ENCODE measurements at regions not wholly inside any gene's neighbourhood (a gene's known extent, or its start where the extent isn't known, plus 50 kb on each side); places are given as distances from the start of the nearest gene placed in this dataset.

DNA sequence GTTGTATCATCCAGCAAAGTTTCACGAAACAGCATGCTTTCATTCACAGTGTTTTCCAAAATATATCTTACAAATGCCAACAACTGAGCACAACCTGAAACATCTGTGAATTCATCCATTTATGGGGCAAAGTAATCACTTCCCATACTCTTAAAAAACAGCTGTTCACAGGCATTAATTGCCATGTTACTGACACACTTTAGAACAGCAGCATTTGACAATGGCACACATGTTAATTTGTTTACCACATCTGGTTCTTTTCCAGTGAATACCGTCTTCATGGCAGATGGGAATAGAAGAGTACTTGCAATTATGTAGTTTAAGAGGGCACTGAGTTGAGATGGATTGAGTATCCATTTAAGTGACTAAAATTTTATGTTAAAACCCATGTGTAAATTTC lies 347.4 kb upstream of the LRP1B start:
- 11% methylated on average over 1 of the region's 2 CpGs for WGBS (ENCODE audit: insufficient coverage)

DNA sequence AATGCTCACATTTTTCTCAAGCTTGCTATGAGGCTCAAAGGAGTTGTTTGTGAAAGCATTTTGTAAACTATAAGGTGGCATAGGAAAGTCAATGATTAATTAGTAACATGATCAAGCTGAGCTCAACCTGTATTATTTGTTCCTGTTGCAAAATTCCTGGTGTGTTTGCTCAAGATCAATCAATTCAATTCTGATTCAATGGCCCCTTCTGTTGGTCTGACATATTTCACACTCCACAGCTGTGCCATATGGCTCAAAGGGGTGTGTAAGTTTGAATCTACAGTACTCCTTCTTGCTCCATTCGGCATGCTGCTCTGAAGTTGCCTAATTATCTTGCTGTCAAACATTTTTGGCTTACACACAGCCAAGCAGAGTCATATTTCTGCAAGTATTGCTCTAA lies 341.6 kb upstream of the LRP1B start:
- no peaks in the 10 kb centered on the region for H3K9me3 ChIP-seq (replicated peaks; ENCODE audit: control insufficient read depth, low read depth, low read length)
- no peaks in the 10 kb centered on the region for H3K4me1 ChIP-seq (ENCODE audit: control insufficient read depth, insufficient read depth, low read length)
- 33% methylated on average over 1 of the region's 1 CpG for WGBS (ENCODE audit: insufficient coverage)
- no peak overlapping the region for H3K4me3 ChIP-seq (ENCODE audit: low read length)
- no peak for DNase-seq
- no peaks in the 10 kb centered on the region for H3K27me3 ChIP-seq (ENCODE audit: control insufficient read depth, insufficient read depth, low read length)
- H3K36me3 ChIP-seq (ENCODE audit: control insufficient read depth, insufficient read depth, low read length), result no peaks in the 10 kb centered on the region
- no peak overlapping the region for H3K27ac ChIP-seq (ENCODE audit: low read length)

More for the DNA sequence above, 347.4 kb upstream of the LRP1B start:
- peak; percentile 61 for DNase-seq
- Histone ChIP-seq H3K27ac (ENCODE audit: low read length) (no peak overlapping the region), H3K9me3 (replicated peaks; ENCODE audit: control insufficient read depth, low read depth, low read length) (no peaks in the 10 kb centered on the region), H3K4me1 (ENCODE audit: control insufficient read depth, insufficient read depth, low read length) (no peaks in the 10 kb centered on the region), H3K27me3 (ENCODE audit: control insufficient read depth, insufficient read depth, low read length) (no peaks in the 10 kb centered on the region), H3K4me3 (ENCODE audit: low read length) (no peak overlapping the region), H3K36me3 (ENCODE audit: control insufficient read depth, insufficient read depth, low read length) (no peaks in the 10 kb centered on the region)

DNA sequence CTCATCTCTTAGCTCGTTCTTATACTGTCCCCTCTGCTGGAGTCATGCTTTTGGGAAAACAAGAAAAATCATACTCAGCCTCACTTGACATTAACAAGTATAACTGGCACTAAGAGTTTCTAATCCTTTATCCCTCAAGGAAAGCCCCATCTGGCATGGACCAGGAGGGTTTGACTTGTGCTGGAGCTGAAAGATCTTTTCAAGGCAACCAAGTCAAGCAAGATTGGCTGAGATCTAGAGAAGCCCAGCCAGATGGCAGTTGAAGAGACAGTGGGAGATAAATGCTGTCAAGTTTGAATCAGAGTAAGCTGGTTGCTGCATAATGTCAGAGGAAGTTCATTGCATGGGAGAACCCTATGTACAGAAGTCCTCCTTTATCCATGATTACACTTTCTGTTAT lies 336.5 kb upstream of the LRP1B start:
- Histone ChIP-seq H3K9me3 (replicated peaks; ENCODE audit: control insufficient read depth, low read depth, low read length) (no peaks in the 10 kb centered on the region), H3K27me3 (ENCODE audit: control insufficient read depth, insufficient read depth, low read length) (no peaks in the 10 kb centered on the region), H3K36me3 (ENCODE audit: control insufficient read depth, insufficient read depth, low read length) (no peaks in the 10 kb centered on the region), H3K27ac (ENCODE audit: low read length) (no peak overlapping the region), H3K4me3 (ENCODE audit: low read length) (no peak overlapping the region), H3K4me1 (ENCODE audit: control insufficient read depth, insufficient read depth, low read length) (no peaks in the 10 kb centered on the region)
- WGBS (ENCODE audit: insufficient coverage), result no CpG with 5 or more reads among the region's 1 CpG
- DNase-seq, result no peak

DNA sequence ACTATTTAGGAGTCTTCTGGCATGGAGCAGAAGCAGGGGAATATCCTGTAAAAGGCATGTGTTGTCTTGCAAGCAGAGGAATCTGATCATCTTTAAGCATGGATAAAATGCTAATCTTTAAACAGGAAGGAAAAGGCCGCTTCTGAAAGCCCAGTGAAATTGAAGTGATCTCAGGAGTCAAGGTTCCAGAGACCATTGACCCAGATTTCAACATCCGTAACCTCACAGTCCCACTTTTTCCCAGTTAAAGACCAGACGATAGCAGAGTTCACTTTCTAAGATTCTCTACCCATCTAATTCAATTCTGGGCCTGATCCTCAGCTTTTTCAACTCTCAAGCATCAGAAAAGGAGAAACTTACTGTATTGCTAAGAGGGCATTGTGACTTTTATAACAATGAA lies 332.2 kb upstream of the LRP1B start:
- no peak for DNase-seq
- WGBS (ENCODE audit: insufficient coverage), result 67% methylated on average over 1 of the region's 3 CpGs
- H3K4me3 ChIP-seq (ENCODE audit: low read length), result no peak overlapping the region
- no peaks in the 10 kb centered on the region for H3K4me1 ChIP-seq (ENCODE audit: control insufficient read depth, insufficient read depth, low read length)
- H3K27ac ChIP-seq (ENCODE audit: low read length), result no peak overlapping the region
- no peaks in the 10 kb centered on the region for H3K36me3 ChIP-seq (ENCODE audit: control insufficient read depth, insufficient read depth, low read length)
- no peaks in the 10 kb centered on the region for H3K9me3 ChIP-seq (replicated peaks; ENCODE audit: control insufficient read depth, low read depth, low read length)
- H3K27me3 ChIP-seq (ENCODE audit: control insufficient read depth, insufficient read depth, low read length), result no peaks in the 10 kb centered on the region

DNA sequence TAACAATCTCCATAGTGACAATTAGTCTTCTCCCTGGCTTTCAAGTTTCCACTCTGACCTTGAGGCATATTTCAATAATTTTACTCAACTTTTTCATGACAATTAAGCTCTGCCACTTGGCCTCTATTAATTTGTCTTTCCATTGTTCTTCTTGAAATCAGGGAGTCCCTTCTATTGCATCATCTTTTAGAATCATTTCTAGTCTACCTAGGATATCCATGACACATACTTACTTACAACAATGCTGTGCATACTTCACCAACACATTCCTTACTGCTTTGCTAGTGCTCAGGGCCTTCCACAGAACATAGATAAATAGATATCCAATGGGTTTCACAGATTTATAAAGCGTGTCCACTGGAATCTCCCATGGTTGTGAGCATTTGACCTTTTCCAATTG lies 331.5 kb upstream of the LRP1B start:
- WGBS (ENCODE audit: insufficient coverage), result 71% methylated on average over 1 of the region's 1 CpG
- H3K27ac ChIP-seq (ENCODE audit: low read length), result no peak overlapping the region
- no peak overlapping the region for H3K4me3 ChIP-seq (ENCODE audit: low read length)
- H3K36me3 ChIP-seq (ENCODE audit: control insufficient read depth, insufficient read depth, low read length), result no peaks in the 10 kb centered on the region
- no peaks in the 10 kb centered on the region for H3K9me3 ChIP-seq (replicated peaks; ENCODE audit: control insufficient read depth, low read depth, low read length)
- no peaks in the 10 kb centered on the region for H3K4me1 ChIP-seq (ENCODE audit: control insufficient read depth, insufficient read depth, low read length)
- no peaks in the 10 kb centered on the region for H3K27me3 ChIP-seq (ENCODE audit: control insufficient read depth, insufficient read depth, low read length)
- DNase-seq, result no peak

DNA sequence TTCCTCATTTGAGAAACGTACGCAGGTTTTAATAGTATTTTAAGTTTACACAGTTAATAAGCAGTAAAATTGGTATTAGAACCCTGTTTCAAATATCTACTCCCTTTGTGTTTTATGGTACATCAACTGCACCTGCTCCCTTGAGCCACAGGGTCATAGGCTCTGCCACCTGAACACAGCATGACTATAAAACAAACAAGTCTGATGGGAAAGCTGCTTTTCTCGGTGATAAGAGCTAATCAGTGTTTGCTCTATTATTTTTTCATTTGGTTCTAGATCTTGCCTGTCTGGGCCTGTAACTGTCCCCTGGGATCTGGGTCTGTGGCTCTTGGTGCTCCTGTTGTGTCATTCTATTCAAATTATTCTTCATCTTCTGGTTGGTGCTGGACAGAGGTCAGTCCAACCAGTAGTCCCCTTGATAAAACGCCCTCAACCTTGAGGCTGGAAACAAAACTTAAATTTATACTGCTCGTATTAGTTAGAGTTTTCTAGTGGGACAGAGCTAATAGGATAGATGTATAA lies 314.8 kb upstream of the LRP1B start:
- no peak for DNase-seq
- no peaks in the 10 kb centered on the region for H3K9me3 ChIP-seq (replicated peaks; ENCODE audit: control insufficient read depth, low read depth, low read length)
- H3K27ac ChIP-seq (ENCODE audit: low read length), result no peak overlapping the region
- no peaks in the 10 kb centered on the region for H3K36me3 ChIP-seq (ENCODE audit: control insufficient read depth, insufficient read depth, low read length)
- H3K4me3 ChIP-seq (ENCODE audit: low read length), result no peak overlapping the region
- no peaks in the 10 kb centered on the region for H3K4me1 ChIP-seq (ENCODE audit: control insufficient read depth, insufficient read depth, low read length)
- no peaks in the 10 kb centered on the region for H3K27me3 ChIP-seq (ENCODE audit: control insufficient read depth, insufficient read depth, low read length)
- WGBS (ENCODE audit: insufficient coverage), result 100% methylated on average over 1 of the region's 5 CpGs

DNA sequence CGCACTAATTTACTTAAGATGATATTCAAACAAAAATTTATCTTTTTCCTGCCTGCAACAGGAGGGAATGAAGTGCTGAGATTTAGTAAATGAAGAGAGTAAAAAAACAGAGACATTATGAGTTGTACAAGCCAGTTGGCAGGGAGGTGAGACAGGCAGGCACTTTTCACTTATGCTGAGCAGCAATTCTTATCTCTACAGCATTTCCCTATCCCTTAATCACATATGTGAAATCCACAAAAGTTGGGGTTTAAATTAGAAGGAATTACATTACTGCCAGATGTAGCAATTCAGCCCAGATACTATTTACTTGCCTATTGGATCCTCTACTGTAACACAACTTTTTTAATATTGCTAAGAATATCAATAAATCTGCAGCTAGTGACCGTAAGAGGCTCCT lies 314.2 kb upstream of the LRP1B start:
- WGBS (ENCODE audit: insufficient coverage), result no CpG with 5 or more reads among the region's 2 CpGs
- no peaks in the 10 kb centered on the region for H3K4me1 ChIP-seq (ENCODE audit: control insufficient read depth, insufficient read depth, low read length)
- H3K27me3 ChIP-seq (ENCODE audit: control insufficient read depth, insufficient read depth, low read length), result no peaks in the 10 kb centered on the region
- H3K9me3 ChIP-seq (replicated peaks; ENCODE audit: control insufficient read depth, low read depth, low read length), result no peaks in the 10 kb centered on the region
- H3K36me3 ChIP-seq (ENCODE audit: control insufficient read depth, insufficient read depth, low read length), result no peaks in the 10 kb centered on the region
- DNase-seq, result no peak
- H3K4me3 ChIP-seq (ENCODE audit: low read length), result no peak overlapping the region
- H3K27ac ChIP-seq (ENCODE audit: low read length), result no peak overlapping the region

DNA sequence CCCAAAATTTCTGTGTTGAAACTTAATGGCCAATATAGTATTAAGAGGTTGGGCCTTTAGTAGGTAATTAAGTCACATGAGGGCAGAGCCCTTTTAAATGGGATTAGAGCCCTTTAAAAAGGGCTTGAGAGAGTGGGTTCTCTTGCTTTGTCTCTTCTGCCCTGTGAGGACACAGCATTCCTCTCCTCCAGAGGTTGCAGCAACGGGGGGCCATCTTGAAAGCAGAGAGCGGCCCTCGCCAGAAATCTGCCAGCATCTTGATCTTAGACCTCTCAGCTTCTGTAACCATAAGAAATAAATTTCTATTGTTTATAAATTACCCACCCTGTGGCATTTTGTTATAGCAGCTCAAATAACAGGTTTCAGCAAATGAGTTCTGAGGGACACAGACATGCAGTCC lies 305.0 kb upstream of the LRP1B start:
- Histone ChIP-seq H3K36me3 (ENCODE audit: control insufficient read depth, insufficient read depth, low read length) (no peaks in the 10 kb centered on the region), H3K4me3 (ENCODE audit: low read length) (no peak overlapping the region), H3K27ac (ENCODE audit: low read length) (no peak overlapping the region), H3K27me3 (ENCODE audit: control insufficient read depth, insufficient read depth, low read length) (no peaks in the 10 kb centered on the region), H3K9me3 (replicated peaks; ENCODE audit: control insufficient read depth, low read depth, low read length) (no peaks in the 10 kb centered on the region), H3K4me1 (ENCODE audit: control insufficient read depth, insufficient read depth, low read length) (no peaks in the 10 kb centered on the region)
- no peak for DNase-seq
- WGBS (ENCODE audit: insufficient coverage), result no CpG with 5 or more reads among the region's 3 CpGs

DNA sequence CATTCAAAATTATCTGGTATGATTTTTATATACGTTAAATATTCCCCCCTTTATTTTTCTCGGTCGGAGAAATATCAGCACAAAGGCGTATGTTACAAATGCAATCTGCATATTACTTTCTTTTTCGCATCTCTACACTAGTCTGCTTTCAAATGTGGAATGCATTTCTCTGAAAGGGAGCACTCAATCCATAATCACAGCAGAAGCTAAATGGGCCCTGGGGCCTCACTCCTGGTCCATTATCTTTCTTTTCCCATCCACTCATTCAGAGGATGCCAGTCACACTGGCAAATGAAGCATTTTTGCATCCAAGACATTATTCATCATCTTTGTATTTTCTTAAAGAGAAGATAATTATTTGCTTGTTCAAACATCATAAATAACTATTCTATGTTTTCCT lies 295.2 kb upstream of the LRP1B start:
- H3K36me3 ChIP-seq (ENCODE audit: control insufficient read depth, insufficient read depth, low read length), result no peaks in the 10 kb centered on the region
- no peaks in the 10 kb centered on the region for H3K9me3 ChIP-seq (replicated peaks; ENCODE audit: control insufficient read depth, low read depth, low read length)
- no peak overlapping the region for H3K27ac ChIP-seq (ENCODE audit: low read length)
- no peak for DNase-seq
- H3K4me3 ChIP-seq (ENCODE audit: low read length), result no peak overlapping the region
- no peaks in the 10 kb centered on the region for H3K4me1 ChIP-seq (ENCODE audit: control insufficient read depth, insufficient read depth, low read length)
- H3K27me3 ChIP-seq (ENCODE audit: control insufficient read depth, insufficient read depth, low read length), result no peaks in the 10 kb centered on the region
- WGBS (ENCODE audit: insufficient coverage), result 80% methylated on average over 4 of the region's 5 CpGs

DNA sequence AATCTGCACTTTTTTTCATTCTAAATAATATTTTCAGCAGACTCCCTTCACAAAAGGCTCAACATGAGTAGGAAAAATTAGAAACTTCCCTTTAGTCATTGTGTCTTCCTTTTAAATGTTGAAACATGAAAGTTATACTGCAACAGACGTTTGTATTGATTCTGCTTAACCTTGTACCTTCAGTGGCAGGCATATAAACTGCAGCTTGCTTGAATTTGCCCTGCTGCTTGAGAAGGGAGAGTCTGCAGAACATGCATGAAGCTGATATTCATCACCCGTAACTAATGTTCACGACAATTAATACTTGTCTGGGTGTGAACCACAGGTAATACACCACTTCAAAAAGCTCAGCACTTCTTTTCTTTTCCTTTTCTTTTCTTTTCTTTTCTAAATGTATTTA lies 294.7 kb upstream of the LRP1B start:
- no peak overlapping the region for H3K27ac ChIP-seq (ENCODE audit: low read length)
- no peaks in the 10 kb centered on the region for H3K4me1 ChIP-seq (ENCODE audit: control insufficient read depth, insufficient read depth, low read length)
- H3K27me3 ChIP-seq (ENCODE audit: control insufficient read depth, insufficient read depth, low read length), result no peaks in the 10 kb centered on the region
- no peaks in the 10 kb centered on the region for H3K9me3 ChIP-seq (replicated peaks; ENCODE audit: control insufficient read depth, low read depth, low read length)
- 64% methylated on average over 3 of the region's 3 CpGs for WGBS (ENCODE audit: insufficient coverage)
- no peaks in the 10 kb centered on the region for H3K36me3 ChIP-seq (ENCODE audit: control insufficient read depth, insufficient read depth, low read length)
- DNase-seq, result no peak
- H3K4me3 ChIP-seq (ENCODE audit: low read length), result no peak overlapping the region

DNA sequence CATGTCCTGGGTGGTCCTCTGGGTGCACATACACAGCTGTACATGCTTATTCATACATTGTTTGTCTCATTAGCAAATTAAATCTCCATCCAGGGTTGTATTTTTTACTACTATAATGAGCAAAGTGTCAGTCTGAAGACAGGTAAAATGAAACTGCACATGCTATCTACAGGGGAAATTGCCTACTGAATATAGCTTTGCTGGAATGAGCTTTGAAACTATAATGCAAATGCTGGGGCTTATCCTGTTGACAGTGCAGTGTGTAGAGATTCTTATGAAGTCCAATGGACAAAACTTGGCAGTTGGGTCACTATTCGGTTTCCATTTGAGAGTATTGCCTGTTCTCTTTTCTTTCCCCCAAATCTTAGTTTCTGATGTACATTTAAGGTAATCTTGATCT lies 292.8 kb upstream of the LRP1B start:
- no CpG with 5 or more reads among the region's 1 CpG for WGBS (ENCODE audit: insufficient coverage)
- Histone ChIP-seq H3K36me3 (ENCODE audit: control insufficient read depth, insufficient read depth, low read length) (no peaks in the 10 kb centered on the region), H3K27ac (ENCODE audit: low read length) (no peak overlapping the region), H3K27me3 (ENCODE audit: control insufficient read depth, insufficient read depth, low read length) (no peaks in the 10 kb centered on the region), H3K4me1 (ENCODE audit: control insufficient read depth, insufficient read depth, low read length) (no peaks in the 10 kb centered on the region), H3K9me3 (replicated peaks; ENCODE audit: control insufficient read depth, low read depth, low read length) (no peaks in the 10 kb centered on the region), H3K4me3 (ENCODE audit: low read length) (no peak overlapping the region)
- no peak for DNase-seq
